Activated gamma-delta T cell treated with Interleukin-2 at 50 U/mL for 16 hours (primary cell): ENCODE measurements at regions not wholly inside any gene's neighbourhood (a gene's known extent, or its start where the extent isn't known, plus 50 kb on each side); places are given as distances from the start of the nearest gene placed in this dataset.

Experiments used
- DNase-seq: peaks from one replicate; pipeline ENCODE4 v3.0.0-alpha.2; 2020

- DNase-seq = no peak
These were observed 113.2 kb downstream of the HSPH1 start for GRCh38 chr13:31048521-31048920.

GRCh38 chr13:31046711-31047279, 114.3 kb downstream of the TEX26 start:
- no peak for DNase-seq

GRCh38 chr13:31045286-31046081, 113.0 kb downstream of the TEX26 start:
- DNase-seq = peak; percentile 65

GRCh38 chr13:31044364-31045285, 112.2 kb downstream of the TEX26 start:
- DNase-seq = peak; percentile 78

GRCh38 chr13:31043957-31044356, 111.5 kb downstream of the TEX26 start:
- no peak for DNase-seq

GRCh38 chr13:31042481-31043165, 110.2 kb downstream of the TEX26 start:
- DNase-seq = no peak

GRCh38 chr13:31042049-31042448, 109.6 kb downstream of the TEX26 start:
- DNase-seq = no peak

- no peak for DNase-seq
These were observed 106.5 kb downstream of the TEX26 start for GRCh38 chr13:31038834-31039552.

- DNase-seq = no peak
These were observed 105.5 kb downstream of the TEX26 start for GRCh38 chr13:31037874-31038500.

- no peak for DNase-seq
These were observed 104.6 kb downstream of the TEX26 start for GRCh38 chr13:31036731-31037695.

- DNase-seq = no peak
These were observed 102.9 kb downstream of the TEX26 start for GRCh38 chr13:31035185-31035965.

GRCh38 chr13:31032528-31033113, 100.2 kb downstream of the TEX26 start:
- no peak for DNase-seq

GRCh38 chr13:31031482-31031881, 99.0 kb downstream of the TEX26 start:
- no peak for DNase-seq

GRCh38 chr13:31029102-31029501, 96.6 kb downstream of the TEX26 start:
- no peak for DNase-seq

- no peak for DNase-seq
These were observed 94.7 kb downstream of the TEX26 start for GRCh38 chr13:31027136-31027535.
